ENCODE measurements at regions not wholly inside any gene's neighbourhood (a gene's known extent, or its start where the extent isn't known, plus 50 kb on each side); places are given as distances from the start of the nearest gene placed in this dataset.

DNA sequence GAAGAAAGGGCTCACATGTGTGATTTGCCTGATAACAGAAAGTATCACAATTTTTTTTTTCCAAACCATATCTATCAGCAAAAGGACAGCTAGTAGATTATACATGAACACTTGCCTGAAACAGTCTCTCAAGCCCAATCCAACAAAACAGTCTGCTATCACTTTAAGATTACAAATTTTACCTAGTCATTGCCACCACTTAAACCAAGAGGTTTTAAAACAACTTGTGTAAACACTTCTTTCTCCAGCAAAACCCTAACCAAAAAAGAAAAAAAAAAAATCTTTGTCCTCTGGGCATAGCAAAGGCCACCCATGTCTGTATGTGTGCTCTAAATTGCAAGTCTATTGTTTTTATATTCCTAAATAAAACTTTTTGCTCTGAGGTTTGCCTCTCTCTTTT lies 1568.4 kb downstream of the GRIK2 start:
- H3K36me3 ChIP-seq (ENCODE audit: low read length) = no peaks in the 10 kb centered on the region
- TF ChIP-seq EZH2phosphoT487 (conservative IDR thresholded peaks at IDR 0.05; ENCODE audit: low read length) = no peak
- TF ChIP-seq CTCF (IDR thresholded peaks at IDR 0.05; ENCODE audit: insufficient read depth, low read length, poor library complexity, severe bottlenecking) = no peak
- no peak overlapping the region for H3K9ac ChIP-seq (ENCODE audit: low read length)
- H3K27me3 ChIP-seq (ENCODE audit: low read length) = no peaks in the 10 kb centered on the region
- H3K79me2 ChIP-seq (ENCODE audit: insufficient read depth, low read length) = no peaks in the 10 kb centered on the region
- H3K4me3 ChIP-seq (ENCODE audit: insufficient read depth, low read length, poor library complexity, severe bottlenecking) = no peak overlapping the region
- H3K4me2 ChIP-seq (ENCODE audit: low read depth, low read length, poor library complexity, severe bottlenecking) = no peak overlapping the region
- no peak overlapping the region for H2AFZ ChIP-seq (ENCODE audit: low read depth, low read length, severe bottlenecking)
- H3K9me2 ChIP-seq (replicated peaks; ENCODE audit: insufficient read depth, low read length) = no peaks in the 10 kb centered on the region
- H4K20me1 ChIP-seq (ENCODE audit: low read depth, low read length) = no peaks in the 10 kb centered on the region
- no peaks in the 10 kb centered on the region for H3K9me3 ChIP-seq (ENCODE audit: insufficient read depth, low read length)
- H3F3A ChIP-seq (ENCODE audit: insufficient read depth) = no peaks in the 10 kb centered on the region
- no peak overlapping the region for H3K27ac ChIP-seq (ENCODE audit: low read depth, low read length)

DNA sequence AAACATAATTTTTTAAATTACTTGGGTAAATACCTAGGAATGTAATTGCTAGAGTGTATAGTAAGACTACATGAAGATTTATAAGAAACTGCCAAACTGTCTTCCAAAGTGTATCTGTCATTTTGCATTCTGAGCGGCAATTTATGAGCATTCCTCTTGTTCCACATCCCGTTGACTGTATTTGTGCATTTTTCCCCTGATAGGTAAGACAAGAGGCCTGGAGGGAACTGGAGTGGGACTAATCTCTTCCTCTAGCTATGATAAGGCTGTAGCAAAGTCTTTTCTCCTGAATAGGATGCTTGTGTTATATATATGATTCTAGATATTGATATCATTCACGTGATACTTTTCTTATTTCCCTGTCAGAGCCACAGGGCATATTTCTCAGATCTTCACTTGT lies 1557.5 kb downstream of the GRIK2 start:
- Histone ChIP-seq H3K27ac (ENCODE audit: low read depth, low read length) (no peak overlapping the region), H3K9me3 (ENCODE audit: insufficient read depth, low read length) (no peaks in the 10 kb centered on the region), H3K36me3 (ENCODE audit: low read length) (no peaks in the 10 kb centered on the region), H3K9ac (ENCODE audit: low read length) (no peak overlapping the region), H3F3A (ENCODE audit: insufficient read depth) (no peaks in the 10 kb centered on the region), H3K9me2 (replicated peaks; ENCODE audit: insufficient read depth, low read length) (no peaks in the 10 kb centered on the region), H3K27me3 (ENCODE audit: low read length) (no peaks in the 10 kb centered on the region), H4K20me1 (ENCODE audit: low read depth, low read length) (no peaks in the 10 kb centered on the region), H2AFZ (ENCODE audit: low read depth, low read length, severe bottlenecking) (no peak overlapping the region), H3K4me3 (ENCODE audit: insufficient read depth, low read length, poor library complexity, severe bottlenecking) (no peak overlapping the region), H3K79me2 (ENCODE audit: insufficient read depth, low read length) (no peaks in the 10 kb centered on the region), H3K4me2 (ENCODE audit: low read depth, low read length, poor library complexity, severe bottlenecking) (no peak overlapping the region)
- no peak for TF ChIP-seq CTCF (IDR thresholded peaks at IDR 0.05; ENCODE audit: insufficient read depth, low read length, poor library complexity, severe bottlenecking)
- no peak for TF ChIP-seq EZH2phosphoT487 (conservative IDR thresholded peaks at IDR 0.05; ENCODE audit: low read length)

DNA sequence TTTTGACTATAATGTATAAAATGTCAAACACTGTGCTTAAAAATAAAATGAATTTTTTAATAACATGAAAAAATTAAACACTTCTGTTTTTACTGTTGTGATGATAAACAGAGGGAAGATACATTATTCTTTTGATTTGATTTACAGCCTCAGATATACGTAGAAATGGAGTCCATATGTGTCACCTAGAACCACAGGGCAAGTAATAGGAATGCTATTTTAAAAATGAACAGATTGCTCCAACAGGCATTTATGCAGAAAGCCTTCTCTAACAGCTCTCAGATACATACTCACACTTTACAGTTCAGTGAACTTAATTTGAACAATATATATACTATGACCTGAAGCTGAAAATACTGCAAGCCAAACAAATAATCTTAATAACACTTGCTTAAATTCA lies 1551.0 kb downstream of the GRIK2 start:
- H3K27me3 ChIP-seq (ENCODE audit: low read length) = no peaks in the 10 kb centered on the region
- no peaks in the 10 kb centered on the region for H3K36me3 ChIP-seq (ENCODE audit: low read length)
- no peak overlapping the region for H3K4me2 ChIP-seq (ENCODE audit: low read depth, low read length, poor library complexity, severe bottlenecking)
- no peaks in the 10 kb centered on the region for H3K9me3 ChIP-seq (ENCODE audit: insufficient read depth, low read length)
- no peak overlapping the region for H3K9ac ChIP-seq (ENCODE audit: low read length)
- no peaks in the 10 kb centered on the region for H3K79me2 ChIP-seq (ENCODE audit: insufficient read depth, low read length)
- H3K9me2 ChIP-seq (replicated peaks; ENCODE audit: insufficient read depth, low read length) = no peaks in the 10 kb centered on the region
- H3K27ac ChIP-seq (ENCODE audit: low read depth, low read length) = no peak overlapping the region
- TF ChIP-seq EZH2phosphoT487 (conservative IDR thresholded peaks at IDR 0.05; ENCODE audit: low read length) (no peak), CTCF (IDR thresholded peaks at IDR 0.05; ENCODE audit: insufficient read depth, low read length, poor library complexity, severe bottlenecking) (no peak)
- H3K4me3 ChIP-seq (ENCODE audit: insufficient read depth, low read length, poor library complexity, severe bottlenecking) = no peak overlapping the region
- H4K20me1 ChIP-seq (ENCODE audit: low read depth, low read length) = no peaks in the 10 kb centered on the region
- no peak overlapping the region for H2AFZ ChIP-seq (ENCODE audit: low read depth, low read length, severe bottlenecking)
- H3F3A ChIP-seq (ENCODE audit: insufficient read depth) = no peaks in the 10 kb centered on the region

- TF ChIP-seq EZH2phosphoT487 (conservative IDR thresholded peaks at IDR 0.05; ENCODE audit: low read length) = no peak
- TF ChIP-seq CTCF (IDR thresholded peaks at IDR 0.05; ENCODE audit: insufficient read depth, low read length, poor library complexity, severe bottlenecking) = no peak
- no peaks in the 10 kb centered on the region for H3K9me2 ChIP-seq (replicated peaks; ENCODE audit: insufficient read depth, low read length)
These were observed 1548.7 kb downstream of the GRIK2 start for GRCh38 chr6:102942206-102942605.

More at GRCh38 chr6:102942206-102942605, 1548.7 kb downstream of the GRIK2 start:
- Histone ChIP-seq H3F3A (ENCODE audit: insufficient read depth) (no peaks in the 10 kb centered on the region), H3K27me3 (ENCODE audit: low read length) (no peaks in the 10 kb centered on the region), H3K9ac (ENCODE audit: low read length) (no peak overlapping the region), H3K79me2 (ENCODE audit: insufficient read depth, low read length) (no peaks in the 10 kb centered on the region), H3K27ac (ENCODE audit: low read depth, low read length) (no peak overlapping the region), H4K20me1 (ENCODE audit: low read depth, low read length) (no peaks in the 10 kb centered on the region), H3K36me3 (ENCODE audit: low read length) (no peaks in the 10 kb centered on the region), H2AFZ (ENCODE audit: low read depth, low read length, severe bottlenecking) (no peak overlapping the region), H3K4me2 (ENCODE audit: low read depth, low read length, poor library complexity, severe bottlenecking) (no peak overlapping the region), H3K9me3 (ENCODE audit: insufficient read depth, low read length) (no peaks in the 10 kb centered on the region), H3K4me3 (ENCODE audit: insufficient read depth, low read length, poor library complexity, severe bottlenecking) (no peak overlapping the region)
